ENCODE measurements at regions not wholly inside any gene's neighbourhood (a gene's known extent, or its start where the extent isn't known, plus 50 kb on each side); places are given as distances from the start of the nearest gene placed in this dataset.

- TF ChIP-seq POLR2A (IDR thresholded peaks at IDR 0.05; ENCODE audit: low read depth, low read length) (no peak), CTCF (conservative IDR thresholded peaks at IDR 0.05; ENCODE audit: low read depth, low read length) (no peak), NFE2L2 (IDR thresholded peaks at IDR 0.05; ENCODE audit: low read depth, low read length) (no peak), RFX5 (IDR thresholded peaks at IDR 0.05; ENCODE audit: low read depth, low read length) (no peak), CHD1 (IDR thresholded peaks at IDR 0.05; ENCODE audit: low read depth, low read length) (no peak), RAD21 (IDR thresholded peaks at IDR 0.05; ENCODE audit: low read length) (no peak), FOS (IDR thresholded peaks at IDR 0.05; ENCODE audit: low read depth, low read length) (no peak), CEBPB (IDR thresholded peaks at IDR 0.05; ENCODE audit: low read depth, low read length) (no peak), MXI1 (IDR thresholded peaks at IDR 0.05; ENCODE audit: borderline replicate concordance, low read depth, low read length) (no peak)
These were observed 439.1 kb downstream of the FOXG1 start for GRCh38 chr14:29205658-29206057.

Measured in IMR-90 (cell line).